GM21423 (cell line): ENCODE measurements at regions not wholly inside any gene's neighbourhood (a gene's known extent, or its start where the extent isn't known, plus 50 kb on each side); places are given as distances from the start of the nearest gene placed in this dataset.

Source experiments
- ATAC-seq: cut with Tn5 transposase; IDR thresholded peaks from one replicate; pipeline ENCODE4 v1.9.1; 2021; ENCODE audit warnings: mild to moderate bottlenecking, moderate library complexity; ENCODE audit not compliant: unreplicated experiment

GRCh38 chr7:148472406-148472805 is 118.2 kb upstream of the C7orf33 start:
- ATAC-seq: no peak

GRCh38 chr7:148473703-148474480 is 116.7 kb upstream of the C7orf33 start:
- no peak for ATAC-seq

GRCh38 chr7:148474481-148475025 is 116.0 kb upstream of the C7orf33 start:
- ATAC-seq: no peak

DNA sequence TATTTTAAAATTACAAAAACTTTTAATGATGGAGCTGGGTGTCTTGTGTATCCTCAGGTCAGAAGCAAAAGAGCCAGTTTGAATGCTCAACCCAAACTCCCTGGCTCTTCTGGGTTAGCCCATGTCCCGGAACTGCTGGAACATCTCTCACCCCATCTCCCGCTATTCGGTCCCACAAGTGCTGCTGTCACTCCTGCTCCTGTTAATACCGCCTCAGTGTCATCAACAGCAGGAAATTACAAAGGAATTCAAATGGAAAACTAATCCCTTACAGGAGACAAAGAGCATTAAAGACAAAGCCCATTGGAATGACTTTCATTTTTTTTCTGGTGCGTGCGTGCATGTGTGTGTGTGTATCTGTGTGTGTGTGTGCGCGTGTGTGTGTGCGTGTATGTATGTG is 112.0 kb upstream of the C7orf33 start:
- no peak for ATAC-seq

GRCh38 chr7:148480479-148481146 is 110.0 kb upstream of the C7orf33 start:
- no peak for ATAC-seq

- no peak for ATAC-seq
Measured at GRCh38 chr7:148481147-148481526, 109.4 kb upstream of the C7orf33 start.

DNA sequence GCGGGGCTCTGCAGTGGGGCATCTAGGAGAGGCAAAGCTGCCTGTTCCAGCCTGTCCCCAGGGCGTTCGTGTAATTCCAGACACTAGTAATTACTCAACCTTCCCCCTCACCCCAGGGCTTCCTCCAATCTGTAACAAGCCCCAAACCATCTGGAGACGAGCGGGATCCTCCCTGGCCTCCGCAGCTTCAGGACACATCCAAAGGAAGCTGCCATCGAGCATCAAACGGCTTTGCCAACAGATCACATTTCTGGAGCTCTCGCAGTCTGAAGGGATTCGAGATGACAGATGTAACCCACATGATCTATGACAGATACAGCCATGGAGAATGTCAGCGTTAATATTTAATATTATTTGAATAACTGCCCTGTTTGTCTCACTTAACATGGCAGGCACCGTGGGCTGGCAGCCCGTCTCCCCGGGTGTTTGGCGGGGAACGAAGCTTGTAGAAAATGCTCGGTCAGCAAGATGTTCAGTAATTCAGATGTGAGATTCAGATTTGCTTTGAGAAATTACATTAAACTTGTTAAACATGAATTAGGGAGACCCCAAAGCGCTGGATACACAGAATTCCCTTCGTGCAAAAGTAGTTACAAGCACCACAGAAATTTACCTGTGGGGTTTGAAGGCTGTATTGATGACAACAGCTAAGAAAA is 108.5 kb upstream of the C7orf33 start:
- no peak for ATAC-seq

DNA sequence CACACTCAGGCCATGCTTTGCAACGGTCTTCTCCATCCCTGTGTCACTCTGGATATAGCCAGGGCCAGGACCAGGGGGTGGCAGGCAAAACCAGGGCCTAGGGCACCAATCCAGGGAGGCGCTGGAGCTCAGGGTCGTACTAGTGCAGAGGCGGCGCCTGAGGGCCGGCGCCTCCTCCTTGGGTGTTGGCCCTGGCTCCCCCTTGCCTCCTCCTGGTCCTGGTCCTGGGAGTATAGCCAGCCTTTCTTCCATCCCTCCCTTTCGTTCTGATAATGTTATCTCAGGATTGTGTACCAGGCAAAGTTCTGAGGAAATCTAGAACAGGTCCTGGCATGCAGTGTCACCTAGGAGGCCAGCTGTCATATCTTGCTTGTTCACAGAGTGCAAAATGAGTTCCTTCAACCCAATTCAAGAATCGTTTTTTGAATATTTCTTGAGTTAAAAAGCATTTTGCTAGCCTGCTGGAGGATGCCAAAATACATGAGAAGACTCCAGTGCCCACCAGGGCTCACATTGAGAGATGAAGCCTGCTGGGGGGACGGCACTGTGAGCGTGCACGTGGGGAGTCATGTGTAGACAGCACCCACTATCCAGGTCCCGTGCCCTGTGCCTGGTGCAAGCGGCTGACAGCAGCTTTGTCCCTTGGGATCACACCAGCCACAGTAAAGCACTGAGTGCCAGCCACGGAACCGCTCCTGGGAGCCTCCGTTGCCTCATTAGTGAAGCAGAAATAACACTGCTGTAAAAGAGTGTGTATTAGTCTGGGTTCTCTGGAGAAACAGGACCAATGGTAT is 106.9 kb upstream of the C7orf33 start:
- ATAC-seq: no peak

DNA sequence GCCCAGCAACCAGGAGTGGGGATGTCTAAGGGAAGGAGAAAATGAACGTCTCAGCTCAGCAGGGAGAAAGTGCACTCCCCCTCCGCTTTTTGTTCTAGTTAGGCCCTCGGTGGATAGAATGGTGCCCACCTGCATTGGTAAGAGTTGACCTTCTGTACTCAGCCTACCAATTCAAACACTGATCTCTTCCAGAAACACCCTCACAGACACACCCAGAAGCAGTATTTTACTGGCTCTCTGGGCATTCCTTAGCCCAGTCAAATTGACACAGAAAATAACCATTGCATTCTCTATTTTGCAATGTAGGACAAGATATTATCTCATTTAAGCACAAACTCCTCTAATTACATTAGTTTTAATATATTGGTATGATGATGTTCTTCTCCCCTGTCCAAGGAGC is 106.1 kb upstream of the C7orf33 start:
- ATAC-seq: no peak

GRCh38 chr7:148485618-148486017 is 104.9 kb upstream of the C7orf33 start:
- no peak for ATAC-seq

GRCh38 chr7:148486937-148487336 is 103.6 kb upstream of the C7orf33 start:
- ATAC-seq: no peak

DNA sequence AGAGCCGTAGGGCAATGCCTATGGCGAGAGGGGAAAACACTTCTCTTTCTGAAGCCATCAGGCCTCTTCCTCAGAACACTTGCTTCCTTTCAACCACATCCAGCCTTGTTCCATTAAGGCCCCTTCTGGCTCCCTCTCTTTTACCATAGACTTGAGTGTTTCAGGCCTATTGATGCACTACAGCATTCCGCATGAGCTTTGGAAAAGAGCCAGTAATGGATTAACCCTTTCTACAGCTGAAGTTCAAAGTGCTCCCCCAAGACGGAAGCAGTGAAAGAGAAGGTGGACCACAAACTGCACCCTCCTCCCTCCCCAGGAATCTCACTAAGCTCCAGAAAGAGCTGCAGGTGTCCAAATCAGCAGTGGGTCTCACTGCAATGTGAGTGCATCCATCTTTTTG is 102.7 kb upstream of the C7orf33 start:
- no peak for ATAC-seq

DNA sequence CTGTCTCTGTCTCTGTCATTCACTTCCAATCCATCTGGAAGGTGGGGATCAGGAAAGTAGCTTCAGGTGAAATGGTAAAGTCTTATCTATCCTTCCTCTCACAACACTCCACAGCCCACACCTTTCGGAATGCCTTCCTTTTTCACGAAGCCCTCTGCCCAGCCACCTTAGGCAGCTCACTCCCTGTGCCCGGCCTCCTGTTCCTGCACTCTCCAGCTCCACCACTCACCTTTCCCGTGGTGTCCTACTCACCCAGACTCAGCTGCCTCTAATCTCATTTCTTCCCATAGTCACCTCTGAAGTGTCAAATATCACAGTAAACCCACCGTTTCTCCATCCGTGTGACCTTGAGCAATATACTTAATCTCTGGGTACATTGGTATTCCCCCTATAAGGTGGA is 100.9 kb upstream of the C7orf33 start:
- no peak for ATAC-seq

- no peak for ATAC-seq
Measured at GRCh38 chr7:148492157-148492860, 98.3 kb upstream of the C7orf33 start.

- ATAC-seq: no peak
Measured at GRCh38 chr7:148495605-148496004, 95.0 kb upstream of the C7orf33 start.

- ATAC-seq: no peak
Measured at GRCh38 chr7:148500978-148501377, 89.6 kb upstream of the C7orf33 start.

- ATAC-seq: no peak
Measured at GRCh38 chr7:148503900-148504487, 86.6 kb upstream of the C7orf33 start.

- no peak for ATAC-seq
Measured at GRCh38 chr7:148505645-148506375, 84.8 kb upstream of the C7orf33 start.

GRCh38 chr7:148507064-148507573 is 83.4 kb upstream of the C7orf33 start:
- peak; percentile 95 for ATAC-seq
